LHCN-M2 (cell line): ENCODE measurements at regions not wholly inside any gene's neighbourhood (a gene's known extent, or its start where the extent isn't known, plus 50 kb on each side); places are given as distances from the start of the nearest gene placed in this dataset.

Source experiments
- DNase-seq: peaks from one replicate; pipeline ENCODE4 v3.0.0-alpha.2; 2012; ENCODE audit warnings: low read depth

GRCh38 chr4:180449395-180449956, 1793.7 kb upstream of the TENM3 start:
- no peak for DNase-seq

- no peak for DNase-seq
These were observed 1788.0 kb upstream of the TENM3 start for GRCh38 chr4:180455226-180455625.

- no peak for DNase-seq
These were observed 1786.3 kb upstream of the TENM3 start for GRCh38 chr4:180456928-180457327.

- DNase-seq: no peak
These were observed 1781.1 kb upstream of the TENM3 start for GRCh38 chr4:180462116-180462515.

- DNase-seq: no peak
These were observed 1777.8 kb upstream of the TENM3 start for GRCh38 chr4:180465364-180465763.

- no peak for DNase-seq
These were observed 1760.2 kb upstream of the TENM3 start for GRCh38 chr4:180483036-180483435.

GRCh38 chr4:180485407-180485806, 1757.8 kb upstream of the TENM3 start:
- no peak for DNase-seq

GRCh38 chr4:180486342-180486741, 1756.9 kb upstream of the TENM3 start:
- no peak for DNase-seq

GRCh38 chr4:180489787-180490186, 1753.4 kb upstream of the TENM3 start:
- DNase-seq: no peak

GRCh38 chr4:180491210-180491609, 1752.0 kb upstream of the TENM3 start:
- DNase-seq: no peak

- DNase-seq: no peak
These were observed 1749.9 kb upstream of the TENM3 start for GRCh38 chr4:180493299-180493698.

DNA sequence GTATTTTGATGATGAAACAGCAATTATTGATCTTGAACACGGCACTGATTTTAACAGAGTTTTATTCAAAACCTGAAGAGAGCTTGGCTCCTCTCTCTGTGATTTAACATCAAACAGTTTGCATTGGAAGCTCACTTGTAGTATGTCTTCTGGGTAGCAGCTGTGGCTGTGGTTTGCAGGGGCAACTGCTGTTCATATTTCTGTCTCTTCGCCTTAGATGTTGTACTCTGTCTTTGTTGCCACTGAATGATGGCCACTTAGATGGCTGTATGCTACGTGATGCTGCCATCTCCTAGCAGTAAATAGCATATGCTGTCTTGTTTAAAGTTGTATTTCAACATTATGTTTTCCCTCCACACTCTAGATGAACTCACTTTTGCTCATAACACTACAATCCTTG, 1743.0 kb upstream of the TENM3 start:
- no peak for DNase-seq

DNA sequence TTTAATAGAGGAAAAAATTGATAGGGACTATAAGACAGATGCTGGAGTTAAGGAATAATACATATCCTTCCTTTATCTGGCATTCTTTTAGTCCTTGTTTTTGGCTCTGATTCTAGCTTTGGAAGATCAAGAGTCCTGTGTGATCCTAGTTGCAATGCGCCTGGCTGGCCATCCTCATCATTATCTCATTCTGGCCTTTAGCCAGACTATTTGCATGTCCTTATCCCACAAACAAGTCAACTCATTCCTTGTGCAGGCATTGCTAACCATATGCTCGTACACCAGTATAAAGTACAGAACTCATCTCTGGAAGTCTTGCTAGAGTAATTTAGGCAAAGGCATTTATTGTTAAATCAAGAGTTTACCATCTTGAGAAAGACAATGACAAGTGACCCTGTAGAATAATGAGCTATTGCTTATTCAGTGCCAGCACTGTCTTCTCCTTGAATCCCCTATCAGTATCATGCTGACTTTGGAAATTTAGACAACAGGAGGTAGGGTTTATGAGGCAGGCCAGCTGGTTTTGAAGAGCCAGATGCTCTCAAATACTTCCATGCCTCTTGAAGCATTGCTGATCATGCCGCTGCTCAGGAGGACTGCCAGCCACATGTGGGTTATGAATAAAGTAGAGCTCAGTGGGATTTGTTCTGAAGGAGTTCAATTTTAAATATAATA, 1730.3 kb upstream of the TENM3 start:
- no peak for DNase-seq

DNA sequence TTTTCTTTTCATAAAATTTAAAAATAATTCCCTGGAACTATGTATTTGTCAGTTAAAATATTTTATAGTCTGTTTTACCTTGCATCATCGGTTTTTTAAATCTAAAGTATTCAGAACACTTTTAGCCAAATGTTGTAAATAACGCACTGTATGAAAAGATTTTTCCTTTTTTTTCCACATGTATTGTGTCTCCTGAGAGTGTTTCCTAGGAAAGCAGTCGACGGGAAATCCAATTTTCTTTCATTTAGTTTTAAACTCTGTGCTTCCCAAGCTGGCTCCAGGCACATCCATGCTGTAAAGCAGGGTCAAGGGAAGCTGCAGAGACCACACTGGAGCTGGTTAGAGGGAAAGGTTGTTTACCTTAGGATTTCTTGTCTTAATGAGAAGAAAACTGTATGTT, 1724.3 kb upstream of the TENM3 start:
- DNase-seq: no peak

GRCh38 chr4:180521181-180521580, 1722.0 kb upstream of the TENM3 start:
- DNase-seq: no peak

- no peak for DNase-seq
These were observed 1717.6 kb upstream of the TENM3 start for GRCh38 chr4:180525523-180526077.

DNA sequence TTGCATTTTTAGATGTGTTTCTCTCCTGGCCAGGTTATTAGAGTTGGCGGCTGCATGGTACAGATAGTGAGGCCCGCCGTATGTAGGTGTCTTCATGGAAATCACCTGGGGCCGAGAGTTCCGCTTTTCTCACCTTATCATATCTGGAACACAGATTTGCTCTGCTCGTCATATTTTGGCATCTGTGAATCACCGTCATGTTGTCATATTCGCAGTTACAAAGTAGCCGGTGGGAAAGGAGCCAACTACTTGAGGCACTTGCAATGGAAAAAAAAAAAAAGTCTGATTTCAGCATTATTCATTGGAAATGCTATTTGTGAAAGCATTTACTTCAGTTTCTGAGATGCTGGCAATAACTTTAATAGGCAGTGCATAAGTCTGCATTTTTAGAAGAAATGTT, 1715.2 kb upstream of the TENM3 start:
- no peak for DNase-seq

- no peak for DNase-seq
These were observed 1712.4 kb upstream of the TENM3 start for GRCh38 chr4:180530787-180531186.

DNA sequence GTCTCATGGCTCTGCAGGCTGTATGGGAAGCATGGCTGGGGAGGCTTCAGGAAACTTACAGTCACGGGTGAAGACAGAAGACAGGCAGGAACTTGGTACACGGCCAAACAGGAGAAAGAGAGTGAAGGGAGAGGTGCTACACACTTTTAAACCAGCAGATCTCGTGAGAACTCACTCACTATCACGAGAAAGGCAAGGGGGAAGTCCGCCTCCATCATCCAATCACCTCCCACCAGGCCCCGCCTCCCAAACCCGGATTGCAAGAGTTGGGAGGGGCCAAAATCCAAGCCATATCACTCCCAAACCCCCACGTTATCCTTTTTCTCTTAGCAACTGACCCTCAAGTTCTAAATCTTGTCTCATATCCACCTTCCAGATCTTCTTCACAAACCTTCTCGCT, 1710.5 kb upstream of the TENM3 start:
- DNase-seq: no peak

DNA sequence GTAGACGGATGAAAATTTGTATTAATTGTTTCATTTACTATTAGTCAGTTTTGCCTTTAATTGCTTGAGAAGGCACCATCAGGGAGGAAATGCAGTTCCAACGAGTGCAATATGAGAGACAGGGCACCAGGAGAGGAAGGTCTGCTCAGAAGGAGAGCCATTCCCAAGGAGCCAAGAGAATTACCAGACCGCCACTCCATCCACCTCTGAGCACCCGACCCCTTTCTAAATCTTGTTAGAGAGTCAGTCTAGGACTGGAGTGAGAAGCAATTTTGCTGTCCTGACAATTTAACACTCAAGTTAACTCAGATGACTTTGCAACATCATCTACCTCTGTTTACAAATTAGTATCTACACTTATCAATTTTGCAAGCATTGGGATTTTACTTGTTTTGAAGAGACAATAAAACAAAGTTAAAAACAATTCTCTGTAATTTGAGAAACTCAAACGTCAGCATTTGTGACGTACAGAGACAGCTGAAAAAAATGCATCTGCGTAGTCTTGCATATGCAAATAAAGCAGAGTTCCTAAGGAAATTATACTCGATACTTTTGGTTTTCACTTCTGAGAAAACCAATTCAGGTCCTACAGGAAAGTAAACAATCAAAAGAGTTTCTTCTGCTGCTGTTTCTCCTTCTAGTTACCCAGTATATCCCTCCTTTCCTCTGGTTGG, 1704.7 kb upstream of the TENM3 start:
- DNase-seq: no peak

GRCh38 chr4:180539284-180539683, 1703.9 kb upstream of the TENM3 start:
- no peak for DNase-seq

DNA sequence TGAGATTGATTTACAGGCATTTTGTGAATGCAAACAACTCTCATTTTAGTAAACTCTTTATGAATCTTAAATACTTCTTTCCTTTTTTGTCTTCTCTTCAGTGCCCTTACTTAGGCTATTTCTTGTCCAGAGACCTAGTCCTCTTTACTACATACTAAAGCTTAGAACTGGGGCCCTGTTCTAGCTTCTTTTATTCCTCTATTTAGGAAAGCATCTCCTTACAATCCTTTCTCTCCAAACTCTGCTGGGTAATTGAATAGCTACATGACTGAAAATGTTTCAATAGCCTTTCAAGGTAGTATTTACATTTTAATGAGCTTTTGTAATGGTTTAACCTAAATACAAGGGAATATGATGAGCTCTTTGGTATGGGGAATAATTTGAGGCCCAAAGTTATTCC, 1701.5 kb upstream of the TENM3 start:
- DNase-seq: no peak
